ENCODE measurements at regions not wholly inside any gene's neighbourhood (a gene's known extent, or its start where the extent isn't known, plus 50 kb on each side); places are given as distances from the start of the nearest gene placed in this dataset.

DNA sequence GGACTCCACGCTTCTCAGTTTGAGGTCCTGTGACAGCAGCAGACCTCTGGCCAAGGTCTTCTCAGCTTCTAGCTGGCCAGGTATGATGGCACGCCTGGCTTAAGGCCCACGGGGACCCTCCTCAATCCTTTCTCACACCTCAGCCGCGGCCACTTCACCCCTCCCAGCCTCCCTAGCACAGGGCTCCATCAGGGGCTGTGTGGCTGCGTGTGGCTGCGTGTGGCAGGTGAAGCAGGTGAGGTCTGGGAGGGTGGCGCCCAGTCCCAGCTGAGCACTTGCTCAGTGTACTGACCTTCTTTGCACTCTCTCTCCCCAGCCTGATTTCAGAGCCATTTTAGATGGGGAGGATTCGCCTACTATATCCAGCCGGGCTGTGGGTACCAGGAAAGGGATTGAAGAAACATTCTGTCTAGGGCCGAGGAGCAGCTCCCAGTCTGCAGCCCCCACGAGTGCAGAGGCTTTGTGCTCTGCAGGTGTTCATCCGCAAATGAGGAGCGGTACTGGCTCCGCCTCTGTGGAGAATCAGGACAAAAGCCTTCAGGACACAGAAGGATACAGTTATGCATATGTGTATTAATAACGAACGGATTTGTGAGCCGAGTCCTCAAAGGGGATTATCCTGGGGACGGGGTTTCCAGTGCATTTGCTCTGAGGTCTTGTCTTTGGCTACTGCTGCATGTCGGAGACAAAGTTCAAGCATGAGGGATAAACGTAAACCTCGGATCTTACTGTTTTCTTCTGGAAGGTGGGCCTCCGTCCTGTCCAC, 236.9 kb upstream of the RAB6C start:
- no peak overlapping the region for H3K4me3 ChIP-seq (ENCODE audit: low read depth, low read length)
- no peak for DNase-seq (ENCODE audit: low read depth)
- TF ChIP-seq CTCF (IDR thresholded peaks at IDR 0.05; ENCODE audit: control insufficient read depth, extremely low read depth, insufficient read depth) = no peak

DNA sequence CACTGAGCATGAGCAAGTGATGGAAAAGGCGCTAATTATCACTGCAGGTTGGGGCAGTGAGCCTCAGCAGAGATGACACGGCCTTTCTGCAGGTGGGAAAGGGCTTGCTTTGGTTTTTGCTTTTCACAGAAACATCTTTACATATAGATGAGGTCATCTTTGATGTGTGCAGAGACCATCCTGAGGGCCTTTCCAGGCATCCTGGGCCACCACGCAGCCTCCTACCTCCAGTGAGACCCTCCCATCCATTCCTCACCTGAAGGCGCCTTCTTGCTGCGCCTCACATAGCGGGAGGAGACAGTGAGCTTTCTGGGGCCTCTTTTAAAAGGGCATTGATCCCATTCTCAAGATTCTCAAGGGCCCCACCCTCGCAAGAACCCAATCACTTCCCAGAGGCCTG, 235.3 kb upstream of the RAB6C start:
- TF ChIP-seq CTCF (IDR thresholded peaks at IDR 0.05; ENCODE audit: control insufficient read depth, extremely low read depth, insufficient read depth) = no peak
- H3K4me3 ChIP-seq (ENCODE audit: low read depth, low read length) = no peak overlapping the region
- DNase-seq (ENCODE audit: low read depth) = no peak

DNA sequence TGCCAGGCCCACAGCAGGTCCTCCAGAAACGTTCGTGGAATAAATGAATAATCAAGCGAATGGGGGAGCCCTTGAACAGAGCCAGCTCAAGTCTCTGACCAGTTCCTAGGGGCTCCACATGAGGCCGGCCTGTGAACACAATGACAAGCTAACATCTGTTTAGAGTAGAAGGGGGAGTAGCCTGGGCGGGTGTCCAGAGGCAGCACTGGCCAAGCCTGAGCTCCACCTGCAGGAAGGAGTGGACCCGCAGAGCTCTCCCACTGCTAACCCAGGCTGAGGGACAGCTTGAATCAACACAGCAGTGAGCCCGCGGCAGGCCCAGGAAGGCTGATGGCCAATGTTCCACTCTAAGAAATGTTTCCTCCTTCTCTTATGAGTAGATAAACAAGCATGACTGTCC, 234.8 kb upstream of the RAB6C start:
- no peak for TF ChIP-seq CTCF (IDR thresholded peaks at IDR 0.05; ENCODE audit: control insufficient read depth, extremely low read depth, insufficient read depth)
- no peak for DNase-seq (ENCODE audit: low read depth)
- no peak overlapping the region for H3K4me3 ChIP-seq (ENCODE audit: low read depth, low read length)

DNA sequence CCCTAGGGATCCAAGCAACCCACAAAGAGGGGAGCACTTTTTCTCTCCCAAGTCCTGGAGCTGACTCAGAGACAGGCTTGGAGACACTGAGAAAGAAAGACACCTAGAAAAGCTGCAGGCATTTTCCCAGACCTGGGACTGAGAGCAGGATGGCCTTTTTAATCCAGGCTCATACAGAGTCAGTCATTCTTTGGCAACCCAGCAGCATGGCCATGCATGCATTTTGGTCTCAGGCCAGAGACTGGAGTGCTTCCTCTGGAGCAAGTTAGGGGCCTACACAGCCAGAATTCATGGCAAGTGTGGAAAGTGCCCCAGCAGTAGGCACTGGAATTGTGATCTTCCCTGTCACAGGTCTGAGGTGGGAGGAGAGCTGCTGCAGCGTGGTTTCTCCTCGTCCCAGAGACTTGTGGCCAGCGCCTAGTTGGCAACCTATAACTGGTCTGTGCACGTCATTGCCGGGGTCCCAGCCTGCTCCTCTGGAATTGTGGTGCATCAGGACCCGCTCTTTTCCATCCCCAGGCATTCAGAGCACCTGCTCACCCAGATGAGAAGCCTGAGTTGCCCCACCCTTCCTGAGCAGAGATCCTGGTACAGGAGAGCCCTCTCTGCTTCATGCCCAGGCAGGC, 231.9 kb upstream of the RAB6C start:
- TF ChIP-seq CTCF (IDR thresholded peaks at IDR 0.05; ENCODE audit: control insufficient read depth, extremely low read depth, insufficient read depth) = no peak
- no peak overlapping the region for H3K4me3 ChIP-seq (ENCODE audit: low read depth, low read length)
- DNase-seq (ENCODE audit: low read depth) = no peak

- no peak overlapping the region for H3K4me3 ChIP-seq (ENCODE audit: low read depth, low read length)
- TF ChIP-seq CTCF (IDR thresholded peaks at IDR 0.05; ENCODE audit: control insufficient read depth, extremely low read depth, insufficient read depth) = no peak
- no peak for DNase-seq (ENCODE audit: low read depth)
Observed at GRCh38 chr2:129748250-129748649, 231.2 kb upstream of the RAB6C start.

- TF ChIP-seq CTCF (IDR thresholded peaks at IDR 0.05; ENCODE audit: control insufficient read depth, extremely low read depth, insufficient read depth) = peak; percentile 79
- DNase-seq (ENCODE audit: low read depth) = peak; percentile 49
- no peak overlapping the region for H3K4me3 ChIP-seq (ENCODE audit: low read depth, low read length)
Observed at GRCh38 chr2:129748653-129749052, 230.8 kb upstream of the RAB6C start.

Data from LNCaP clone FGC (cell line).